Vagina (tissue), 2 donors: ENCODE measurements at regions not wholly inside any gene's neighbourhood (a gene's known extent, or its start where the extent isn't known, plus 50 kb on each side); places are given as distances from the start of the nearest gene placed in this dataset.

Experiments used
- POLR2A ChIP-seq, 2 donors: fragments of 450-650 bp; IDR thresholded peaks; one replicate each; pipeline ENCODE4 v1.6.1; 2017; ENCODE audit warnings: antibody characterized with exemption in 2 of 2, mild to moderate bottlenecking in 2 of 2, moderate library complexity in 2 of 2
- TF ChIP-seq, protein P1 (sequence below), 3 experiments: fragments of 450-650 bp in 2 of 3; fragments of 200-600 bp in 1 of 3; sonication (generic) in 1 of 3; IDR thresholded peaks; one replicate each; pipeline ENCODE4 v1.5.1; 2017 to 2019; ENCODE audit warnings: antibody characterized with exemption in 3 of 3, mild to moderate bottlenecking in 2 of 3, moderate library complexity in 2 of 3

- TF ChIP-seq POLR2A (IDR thresholded peaks at IDR 0.05): no peak
- TF ChIP-seq, protein P1, sequence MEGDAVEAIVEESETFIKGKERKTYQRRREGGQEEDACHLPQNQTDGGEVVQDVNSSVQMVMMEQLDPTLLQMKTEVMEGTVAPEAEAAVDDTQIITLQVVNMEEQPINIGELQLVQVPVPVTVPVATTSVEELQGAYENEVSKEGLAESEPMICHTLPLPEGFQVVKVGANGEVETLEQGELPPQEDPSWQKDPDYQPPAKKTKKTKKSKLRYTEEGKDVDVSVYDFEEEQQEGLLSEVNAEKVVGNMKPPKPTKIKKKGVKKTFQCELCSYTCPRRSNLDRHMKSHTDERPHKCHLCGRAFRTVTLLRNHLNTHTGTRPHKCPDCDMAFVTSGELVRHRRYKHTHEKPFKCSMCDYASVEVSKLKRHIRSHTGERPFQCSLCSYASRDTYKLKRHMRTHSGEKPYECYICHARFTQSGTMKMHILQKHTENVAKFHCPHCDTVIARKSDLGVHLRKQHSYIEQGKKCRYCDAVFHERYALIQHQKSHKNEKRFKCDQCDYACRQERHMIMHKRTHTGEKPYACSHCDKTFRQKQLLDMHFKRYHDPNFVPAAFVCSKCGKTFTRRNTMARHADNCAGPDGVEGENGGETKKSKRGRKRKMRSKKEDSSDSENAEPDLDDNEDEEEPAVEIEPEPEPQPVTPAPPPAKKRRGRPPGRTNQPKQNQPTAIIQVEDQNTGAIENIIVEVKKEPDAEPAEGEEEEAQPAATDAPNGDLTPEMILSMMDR (IDR thresholded peaks at IDR 0.05): no peak
These were observed 479.6 kb downstream of the BCOR start for GRCh38 chrX:39618178-39618577.
